ENCODE measurements at regions not wholly inside any gene's neighbourhood (a gene's known extent, or its start where the extent isn't known, plus 50 kb on each side); places are given as distances from the start of the nearest gene placed in this dataset.
"Not testable (repeated sequence)": the region's sequence is repeated elsewhere in the genome, so short reads cannot be mapped to it uniquely, and the experiment has no call there.

- DNase-seq (ENCODE audit: extremely low read depth in 1 of 2, low read depth in 1 of 2): not testable (repeated sequence)
These were observed 214.5 kb upstream of the NOTCH2NLA start for GRCh38 chr1:146443088-146443870.

- DNase-seq (ENCODE audit: extremely low read depth in 1 of 2, low read depth in 1 of 2): not testable (repeated sequence)
These were observed 209.7 kb upstream of the NOTCH2NLA start for GRCh38 chr1:146438543-146438942.

- DNase-seq (ENCODE audit: extremely low read depth in 1 of 2, low read depth in 1 of 2): not testable (repeated sequence)
These were observed 187.8 kb upstream of the NOTCH2NLA start for GRCh38 chr1:146416642-146417041.

DNA sequence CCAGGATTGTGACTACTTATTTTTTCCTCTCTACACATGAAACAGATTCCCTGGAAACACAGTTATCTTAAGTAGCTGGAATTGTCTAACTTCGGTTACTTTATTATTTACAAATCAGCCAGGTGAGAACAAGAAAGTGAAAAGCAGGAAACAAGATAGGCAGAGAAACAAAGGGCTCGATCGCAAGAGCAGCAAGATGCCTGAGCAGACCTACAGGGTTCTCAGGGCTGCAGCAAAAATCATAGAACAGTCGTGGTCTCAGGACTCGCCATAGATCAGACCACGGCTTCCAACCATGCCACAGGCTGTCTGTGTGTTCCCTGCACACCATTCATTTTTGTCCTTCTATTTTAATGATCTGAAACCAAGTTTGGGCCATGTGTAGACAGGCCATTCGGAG lies 186.2 kb upstream of the NOTCH2NLA start:
- DNase-seq (ENCODE audit: extremely low read depth in 1 of 2, low read depth in 1 of 2): not testable (repeated sequence)

DNA sequence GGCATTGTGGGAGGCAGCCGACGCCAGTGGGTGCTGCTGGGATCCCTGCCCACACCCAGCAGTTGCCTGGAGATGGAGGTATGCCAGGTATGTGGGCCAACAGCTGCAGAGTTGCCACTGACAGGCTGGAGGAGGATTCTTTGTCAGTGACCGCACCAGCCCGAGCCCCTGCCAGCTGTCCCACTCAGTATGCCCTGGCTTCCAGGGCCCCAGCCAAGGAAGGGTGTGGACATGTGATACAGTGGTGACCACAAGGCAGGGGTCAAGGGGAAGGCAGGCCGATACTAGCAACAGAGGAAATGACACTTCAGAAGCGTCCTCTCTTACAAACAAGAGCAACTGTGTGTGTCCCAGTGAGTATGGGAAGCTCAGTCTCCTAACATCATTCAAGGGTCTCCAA lies 185.1 kb upstream of the NOTCH2NLA start:
- not testable (repeated sequence) for DNase-seq (ENCODE audit: extremely low read depth in 1 of 2, low read depth in 1 of 2)

GRCh38 chr1:146411923-146412322 lies 183.1 kb upstream of the NOTCH2NLA start:
- not testable (repeated sequence) for DNase-seq (ENCODE audit: extremely low read depth in 1 of 2, low read depth in 1 of 2)

GRCh38 chr1:146409817-146410441 lies 181.1 kb upstream of the NOTCH2NLA start:
- DNase-seq (ENCODE audit: extremely low read depth in 1 of 2, low read depth in 1 of 2): not testable (repeated sequence)

- not testable (repeated sequence) for DNase-seq (ENCODE audit: extremely low read depth in 1 of 2, low read depth in 1 of 2)
These were observed 180.4 kb upstream of the NOTCH2NLA start for GRCh38 chr1:146409116-146409801.

DNA sequence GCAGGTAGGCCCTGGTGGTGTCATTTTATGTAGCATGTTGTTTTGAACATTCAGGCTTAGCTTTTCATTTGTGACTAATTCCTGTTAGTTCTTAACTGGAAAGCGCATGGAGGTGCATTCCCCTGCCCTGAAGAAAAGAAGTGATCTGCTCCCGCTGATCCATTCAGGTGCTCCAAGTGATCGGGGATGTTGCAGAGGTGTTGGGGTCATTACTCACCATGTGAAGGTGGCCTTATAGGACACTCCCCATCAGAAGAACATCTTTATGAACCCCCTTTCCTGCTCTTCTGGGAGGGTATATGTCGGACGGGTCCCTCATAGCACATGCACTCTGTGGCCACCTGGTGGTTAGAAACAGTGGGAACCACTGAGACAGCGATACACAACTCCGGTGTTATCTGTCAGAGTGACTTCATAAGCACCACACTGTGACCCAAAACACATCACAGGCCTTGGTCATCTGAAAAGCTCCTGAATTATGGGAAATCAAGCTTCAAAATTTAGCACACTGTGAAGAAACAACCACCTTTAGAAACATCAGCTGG lies 172.5 kb upstream of the NOTCH2NLA start:
- not testable (repeated sequence) for DNase-seq (ENCODE audit: extremely low read depth in 1 of 2, low read depth in 1 of 2)

DNA sequence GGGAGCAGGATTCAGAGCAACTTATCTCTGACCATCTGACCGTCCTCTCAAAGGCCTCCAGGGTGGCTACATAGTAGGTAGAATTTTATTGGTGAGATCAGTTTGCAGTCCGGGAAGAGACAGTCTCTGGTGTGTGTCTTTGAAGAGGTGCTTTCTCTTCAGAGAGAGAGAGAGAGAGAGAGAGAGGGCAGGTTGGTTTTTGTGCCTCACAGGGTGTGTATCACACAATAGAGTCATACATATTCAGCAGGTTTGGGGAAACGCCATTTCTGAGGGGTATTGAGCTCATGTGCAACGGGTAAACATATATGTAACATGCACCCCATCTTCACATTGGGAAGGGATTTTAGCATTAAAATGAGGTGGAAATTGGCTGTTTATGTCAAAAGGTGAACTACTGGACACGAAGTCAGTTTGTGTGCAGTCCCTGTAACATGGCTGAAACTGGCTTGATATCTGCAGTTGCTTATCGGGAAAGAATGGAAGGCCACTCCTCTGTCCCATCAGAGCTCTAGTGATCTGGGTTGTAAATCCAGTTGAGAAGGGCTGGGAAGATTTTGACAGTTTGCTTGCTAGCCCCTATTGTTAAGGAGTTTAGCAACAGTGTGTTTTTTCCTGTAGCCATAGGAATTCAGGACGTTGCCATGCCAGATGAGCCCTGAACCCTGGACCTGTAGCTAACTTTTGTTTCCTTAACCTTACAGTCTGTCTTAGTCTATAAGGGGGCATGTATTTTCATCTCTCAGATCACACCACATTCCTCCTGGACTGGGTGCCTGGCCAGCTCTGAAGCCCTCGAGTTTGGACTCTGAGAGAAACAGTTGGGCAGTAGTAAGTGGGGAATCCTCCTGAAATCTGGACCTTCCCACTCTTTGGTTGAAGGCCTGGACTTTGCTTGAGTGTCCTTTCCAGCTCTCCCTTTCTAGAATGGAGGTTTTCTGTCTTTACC lies 171.6 kb upstream of the NOTCH2NLA start:
- not testable (repeated sequence) for DNase-seq (ENCODE audit: extremely low read depth in 1 of 2, low read depth in 1 of 2)

- DNase-seq (ENCODE audit: extremely low read depth in 1 of 2, low read depth in 1 of 2): not testable (repeated sequence)
These were observed 170.4 kb upstream of the NOTCH2NLA start for GRCh38 chr1:146399225-146399624.

- DNase-seq (ENCODE audit: extremely low read depth in 1 of 2, low read depth in 1 of 2): not testable (repeated sequence)
These were observed 168.0 kb upstream of the NOTCH2NLA start for GRCh38 chr1:146396801-146397200.

- DNase-seq (ENCODE audit: extremely low read depth in 1 of 2, low read depth in 1 of 2): not testable (repeated sequence)
These were observed 167.4 kb upstream of the NOTCH2NLA start for GRCh38 chr1:146396242-146396641.

- DNase-seq (ENCODE audit: extremely low read depth in 1 of 2, low read depth in 1 of 2): not testable (repeated sequence)
These were observed 165.0 kb upstream of the NOTCH2NLA start for GRCh38 chr1:146393796-146394195.

DNA sequence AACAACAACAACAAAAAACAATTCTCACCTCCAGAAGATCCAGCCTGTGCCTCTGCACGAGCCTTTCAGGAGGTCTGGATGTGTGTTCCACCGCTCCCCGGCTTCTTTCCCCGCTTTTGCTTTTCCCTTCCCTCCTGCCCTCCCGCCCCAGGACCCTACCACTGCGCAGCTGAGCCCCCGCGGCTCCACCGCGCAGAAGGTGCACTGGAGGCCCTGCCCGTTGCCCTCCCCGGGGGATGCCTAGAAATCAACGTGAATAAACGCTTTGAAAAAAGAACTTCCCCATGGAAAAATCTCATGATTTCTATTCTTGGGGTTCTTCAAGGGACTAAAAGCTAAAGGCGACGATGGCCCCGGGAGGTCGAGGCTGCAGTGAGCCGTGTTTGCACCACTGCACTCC lies 164.3 kb upstream of the NOTCH2NLA start:
- DNase-seq (ENCODE audit: extremely low read depth in 1 of 2, low read depth in 1 of 2): not testable (repeated sequence)

- not testable (repeated sequence) for DNase-seq (ENCODE audit: extremely low read depth in 1 of 2, low read depth in 1 of 2)
These were observed 160.4 kb upstream of the NOTCH2NLA start for GRCh38 chr1:146389178-146389577.

- DNase-seq (ENCODE audit: extremely low read depth in 1 of 2, low read depth in 1 of 2): not testable (repeated sequence)
These were observed 159.1 kb upstream of the NOTCH2NLA start for GRCh38 chr1:146387750-146388469.

GRCh38 chr1:146386851-146387749 lies 158.3 kb upstream of the NOTCH2NLA start:
- peak; percentile 45 to 59 for DNase-seq (ENCODE audit: extremely low read depth in 1 of 2, low read depth in 1 of 2)
